ENCODE measurements at regions not wholly inside any gene's neighbourhood (a gene's known extent, or its start where the extent isn't known, plus 50 kb on each side); places are given as distances from the start of the nearest gene placed in this dataset.

DNA sequence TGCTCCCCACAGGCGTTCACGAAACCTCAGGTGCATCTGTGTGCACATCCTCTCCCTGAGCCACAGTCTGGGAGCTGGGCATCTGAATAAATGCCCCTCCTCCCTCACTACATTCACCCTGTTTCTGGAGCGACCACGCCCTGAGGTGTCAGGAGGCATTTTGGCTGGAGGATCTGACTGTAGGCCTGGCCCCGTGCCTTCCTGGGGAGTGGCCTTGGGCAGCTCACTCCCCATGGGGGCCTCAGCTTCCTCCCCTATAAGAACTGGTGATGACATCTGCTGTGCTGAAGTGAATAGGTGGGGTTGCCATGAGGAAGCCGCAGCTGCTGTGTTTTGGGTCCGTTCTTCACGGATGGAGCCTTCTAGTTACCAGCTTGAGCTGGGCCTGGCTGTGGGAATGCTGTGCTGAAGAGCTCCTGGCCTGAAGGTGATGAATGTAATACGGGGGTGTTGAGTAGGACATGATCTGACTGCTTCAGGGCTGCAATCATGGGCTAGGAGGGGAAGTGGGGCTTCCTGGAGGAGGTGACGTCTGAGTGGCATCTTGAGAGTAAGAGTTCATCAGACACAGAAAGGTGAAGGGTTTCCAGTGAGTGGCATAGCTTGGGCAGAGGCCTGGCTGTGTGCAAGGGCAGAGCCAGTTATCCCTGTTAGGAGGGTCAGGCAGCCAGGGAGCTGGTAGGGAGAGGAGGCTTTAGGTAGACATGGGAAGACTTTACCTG, 58.2 kb downstream of the GLI2 start:
- TF ChIP-seq, protein P1, sequence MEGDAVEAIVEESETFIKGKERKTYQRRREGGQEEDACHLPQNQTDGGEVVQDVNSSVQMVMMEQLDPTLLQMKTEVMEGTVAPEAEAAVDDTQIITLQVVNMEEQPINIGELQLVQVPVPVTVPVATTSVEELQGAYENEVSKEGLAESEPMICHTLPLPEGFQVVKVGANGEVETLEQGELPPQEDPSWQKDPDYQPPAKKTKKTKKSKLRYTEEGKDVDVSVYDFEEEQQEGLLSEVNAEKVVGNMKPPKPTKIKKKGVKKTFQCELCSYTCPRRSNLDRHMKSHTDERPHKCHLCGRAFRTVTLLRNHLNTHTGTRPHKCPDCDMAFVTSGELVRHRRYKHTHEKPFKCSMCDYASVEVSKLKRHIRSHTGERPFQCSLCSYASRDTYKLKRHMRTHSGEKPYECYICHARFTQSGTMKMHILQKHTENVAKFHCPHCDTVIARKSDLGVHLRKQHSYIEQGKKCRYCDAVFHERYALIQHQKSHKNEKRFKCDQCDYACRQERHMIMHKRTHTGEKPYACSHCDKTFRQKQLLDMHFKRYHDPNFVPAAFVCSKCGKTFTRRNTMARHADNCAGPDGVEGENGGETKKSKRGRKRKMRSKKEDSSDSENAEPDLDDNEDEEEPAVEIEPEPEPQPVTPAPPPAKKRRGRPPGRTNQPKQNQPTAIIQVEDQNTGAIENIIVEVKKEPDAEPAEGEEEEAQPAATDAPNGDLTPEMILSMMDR (IDR thresholded peaks at IDR 0.05; ENCODE audit: poor library complexity) = no peak
- TF ChIP-seq EZH2 (IDR thresholded peaks at IDR 0.05; ENCODE audit: borderline replicate concordance) = no peak
